Peyer's patch (tissue), 4 donors: ENCODE measurements at regions not wholly inside any gene's neighbourhood (a gene's known extent, or its start where the extent isn't known, plus 50 kb on each side); places are given as distances from the start of the nearest gene placed in this dataset.

Experiments
- POLR2A ChIP-seq, 2 donors: fragments of 450-650 bp; IDR thresholded peaks; one replicate each; pipeline ENCODE4 v1.5.1; 2017; ENCODE audit warnings: antibody characterized with exemption in 2 of 2, mild to moderate bottlenecking in 2 of 2, moderate library complexity in 2 of 2
- TF ChIP-seq, protein P1 (sequence below), 6 experiments: fragments of 450-650 bp in 4 of 6; fragments of 200-600 bp in 2 of 6; sonication (generic) in 1 of 6; IDR thresholded peaks; one replicate each; pipeline ENCODE4 v1.5.1; 2017 to 2019; ENCODE audit warnings: antibody characterized with exemption in 6 of 6, mild to moderate bottlenecking in 3 of 6, moderate library complexity in 1 of 6

DNA sequence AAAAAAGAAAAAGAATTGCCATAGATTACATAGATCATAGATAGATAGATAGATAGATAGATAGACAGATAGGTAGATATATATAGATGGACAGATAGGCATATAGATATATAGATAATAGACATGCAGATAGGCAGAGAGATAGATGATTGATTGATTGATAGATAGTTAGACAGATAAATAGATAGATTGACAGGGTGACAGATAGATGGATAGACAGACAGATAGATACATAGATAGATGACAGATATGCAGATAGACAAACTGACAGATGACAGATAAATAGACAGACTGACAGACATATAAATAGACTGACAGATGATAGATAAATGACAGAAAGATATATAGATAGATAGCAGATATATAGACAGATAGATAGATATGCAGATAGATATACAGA lies 474.0 kb downstream of the IRS2 start:
- TF ChIP-seq, protein P1, sequence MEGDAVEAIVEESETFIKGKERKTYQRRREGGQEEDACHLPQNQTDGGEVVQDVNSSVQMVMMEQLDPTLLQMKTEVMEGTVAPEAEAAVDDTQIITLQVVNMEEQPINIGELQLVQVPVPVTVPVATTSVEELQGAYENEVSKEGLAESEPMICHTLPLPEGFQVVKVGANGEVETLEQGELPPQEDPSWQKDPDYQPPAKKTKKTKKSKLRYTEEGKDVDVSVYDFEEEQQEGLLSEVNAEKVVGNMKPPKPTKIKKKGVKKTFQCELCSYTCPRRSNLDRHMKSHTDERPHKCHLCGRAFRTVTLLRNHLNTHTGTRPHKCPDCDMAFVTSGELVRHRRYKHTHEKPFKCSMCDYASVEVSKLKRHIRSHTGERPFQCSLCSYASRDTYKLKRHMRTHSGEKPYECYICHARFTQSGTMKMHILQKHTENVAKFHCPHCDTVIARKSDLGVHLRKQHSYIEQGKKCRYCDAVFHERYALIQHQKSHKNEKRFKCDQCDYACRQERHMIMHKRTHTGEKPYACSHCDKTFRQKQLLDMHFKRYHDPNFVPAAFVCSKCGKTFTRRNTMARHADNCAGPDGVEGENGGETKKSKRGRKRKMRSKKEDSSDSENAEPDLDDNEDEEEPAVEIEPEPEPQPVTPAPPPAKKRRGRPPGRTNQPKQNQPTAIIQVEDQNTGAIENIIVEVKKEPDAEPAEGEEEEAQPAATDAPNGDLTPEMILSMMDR (IDR thresholded peaks at IDR 0.05): no peak
- no peak for TF ChIP-seq POLR2A (IDR thresholded peaks at IDR 0.05)
